IMR-90 (cell line): ENCODE measurements at regions not wholly inside any gene's neighbourhood (a gene's known extent, or its start where the extent isn't known, plus 50 kb on each side); places are given as distances from the start of the nearest gene placed in this dataset.

Experiments
- ATAC-seq: fragments of 200-7000 bp; cut with Tn5 transposase; 2 replicates; pipeline ENCODE4 v1.9.1; 2020; ENCODE audit warnings: low read depth, mild to moderate bottlenecking, moderate library complexity
- BruUV-seq: library from RNA; stranded (reverse); fragments of 400-500 nt; replicated peaks from 2 replicates; lab custom pipeline; 2021; lab: Mats Ljungman, UMichigan
- CTCF ChIA-PET: fragments of 300-600 bp; formaldehyde crosslinking; extraction: SDS; loops from one replicate; lab custom pipeline; 2021; ENCODE audit warnings: antibody characterized with exemption; lab: Yijun Ruan, JAX
- POLR2A ChIA-PET: fragments of 300-600 bp; sonication (Branson Sonifier 250); formaldehyde crosslinking; loops from one replicate; lab custom pipeline; 2022; ENCODE audit warnings: antibody characterized with exemption; ENCODE audit not compliant: unreplicated experiment; lab: Charles Lee
- DNase-seq: peaks from one replicate; pipeline ENCODE4 v3.0.0; 2013
- H2AFZ ChIP-seq: replicated peaks from 2 replicates; pipeline ENCODE3; 2013; ENCODE audit warnings: low read length, mild to moderate bottlenecking; ENCODE audit not compliant: poor library complexity
- H2AK5ac ChIP-seq: 2 replicates; pipeline ENCODE4 v1.6.1; 2013; ENCODE audit warnings: low read depth, low read length, inconsistent platforms
- H2AK9ac ChIP-seq: replicated peaks from 2 replicates; pipeline ENCODE3; 2013; ENCODE audit warnings: mild to moderate bottlenecking, low read depth, low read length, moderate library complexity; ENCODE audit not compliant: poor library complexity
- H2BK120ac ChIP-seq: 2 replicates; pipeline ENCODE4 v1.6.1; 2013; ENCODE audit warnings: low read depth, low read length, inconsistent platforms
- H2BK15ac ChIP-seq: 3 replicates; pipeline ENCODE4 v1.6.1; 2013; ENCODE audit warnings: low read depth, low read length, inconsistent platforms
- H2BK20ac ChIP-seq: 2 replicates; pipeline ENCODE4 v1.6.1; 2013; ENCODE audit warnings: low read depth, mild to moderate bottlenecking, inconsistent platforms, low read length, moderate library complexity
- H2BK5ac ChIP-seq: 2 replicates; pipeline ENCODE4 v1.6.1; 2013; ENCODE audit warnings: mild to moderate bottlenecking, low read depth, low read length, inconsistent platforms; ENCODE audit not compliant: poor library complexity, severe bottlenecking
- H3K14ac ChIP-seq: replicated peaks from 2 replicates; pipeline ENCODE4 v1.6.1; 2013; ENCODE audit warnings: low read depth, low read length, inconsistent platforms
- H3K18ac ChIP-seq: 2 replicates; pipeline ENCODE4 v1.6.1; 2013; ENCODE audit warnings: low read depth, low read length, control low read depth
- H3K23ac ChIP-seq: 2 replicates; pipeline ENCODE4 v1.6.1; 2013; ENCODE audit warnings: low read depth, low read length, inconsistent platforms
- H3K27ac ChIP-seq: 2 replicates; pipeline ENCODE4 v1.5.1; 2013; ENCODE audit warnings: mild to moderate bottlenecking, control low read depth, low read length; ENCODE audit not compliant: insufficient read depth
- H3K27me3 ChIP-seq: 2 replicates; pipeline ENCODE4 v1.6.1; 2013; ENCODE audit warnings: low read length; ENCODE audit not compliant: control insufficient read depth, insufficient read depth
- H3K36me3 ChIP-seq: 2 replicates; pipeline ENCODE4 v1.6.1; 2013; ENCODE audit warnings: low read length, mixed read lengths; ENCODE audit not compliant: control insufficient read depth, insufficient read depth
- H3K4ac ChIP-seq: 2 replicates; pipeline ENCODE4 v1.6.1; 2013; ENCODE audit warnings: low read depth, low read length, inconsistent platforms
- H3K4me1 ChIP-seq: 2 replicates; pipeline ENCODE4 v1.6.1; 2013; ENCODE audit warnings: low read length, mixed read lengths; ENCODE audit not compliant: control insufficient read depth, insufficient read depth
- H3K4me2 ChIP-seq: 2 replicates; pipeline ENCODE4 v1.6.1; 2013; ENCODE audit warnings: low read depth, mild to moderate bottlenecking, control low read depth, low read length, moderate library complexity
- H3K4me3 ChIP-seq: 2 replicates; pipeline ENCODE4 v1.5.1; 2013; ENCODE audit warnings: low read depth, mild to moderate bottlenecking, control low read depth, low read length, moderate library complexity; ENCODE audit not compliant: insufficient read depth
- H3K56ac ChIP-seq: 2 replicates; pipeline ENCODE4 v1.6.1; 2013; ENCODE audit warnings: low read length, inconsistent platforms; ENCODE audit not compliant: insufficient read depth; ENCODE audit errors: extremely low read depth
- H3K79me1 ChIP-seq, 2 experiments: 2 replicates each; pipeline ENCODE4 v1.6.1; 2013; ENCODE audit warnings: low read length in 2 of 2, inconsistent platforms in 1 of 2, low read depth in 1 of 2
- H3K9ac ChIP-seq: 2 replicates; pipeline ENCODE4 v1.6.1; 2013; ENCODE audit warnings: low read depth, low read length, control low read depth
- H3K9me1 ChIP-seq: 2 replicates; pipeline ENCODE4 v1.6.1; 2013; ENCODE audit warnings: low read length, inconsistent platforms; ENCODE audit not compliant: insufficient read depth
- H3K9me3 ChIP-seq: 2 replicates; pipeline ENCODE4 v1.6.1; 2013; ENCODE audit warnings: low read length; ENCODE audit not compliant: control insufficient read depth, insufficient read depth
- H4K20me1 ChIP-seq: 2 replicates; pipeline ENCODE4 v1.6.1; 2013; ENCODE audit warnings: low read length, inconsistent platforms; ENCODE audit not compliant: insufficient read depth
- H4K5ac ChIP-seq: 2 replicates; pipeline ENCODE4 v1.6.1; 2013; ENCODE audit warnings: mild to moderate bottlenecking, low read depth, low read length, control low read depth
- H4K8ac ChIP-seq, 2 experiments: 2 replicates each; pipeline ENCODE4 v1.6.1; 2013; ENCODE audit warnings: low read depth in 2 of 2, low read length in 2 of 2, control low read depth in 1 of 2, inconsistent platforms in 1 of 2
- H4K91ac ChIP-seq: 2 replicates; pipeline ENCODE4 v1.6.1; 2013; ENCODE audit warnings: low read depth, low read length, inconsistent platforms; ENCODE audit not compliant: insufficient read depth
- BHLHE40 ChIP-seq: fragments of 150-350 bp; IDR thresholded peaks from 2 replicates; pipeline ENCODE4 v1.6.1; 2016; ENCODE audit warnings: mild to moderate bottlenecking, low read depth, low read length
- CEBPB ChIP-seq: IDR thresholded peaks from 2 replicates; pipeline ENCODE4 v1.6.1; 2012; ENCODE audit warnings: low read depth, low read length, improper control_type of control experiment
- CHD1 ChIP-seq: IDR thresholded peaks from 2 replicates; pipeline ENCODE4 v1.6.1; 2012; ENCODE audit warnings: low read depth, low read length, improper control_type of control experiment
- FOS ChIP-seq: fragments of 150-350 bp; IDR thresholded peaks from 2 replicates; pipeline ENCODE4 v1.6.1; 2016; ENCODE audit warnings: low read depth, low read length
- MAFK ChIP-seq: IDR thresholded peaks from 2 replicates; pipeline ENCODE4 v1.6.1; 2012; ENCODE audit warnings: low read depth, low read length, improper control_type of control experiment
- MAZ ChIP-seq: IDR thresholded peaks from 2 replicates; pipeline ENCODE4 v1.6.1; 2012; ENCODE audit warnings: low read depth, mild to moderate bottlenecking, low read length, improper control_type of control experiment, moderate library complexity, borderline replicate concordance
- MXI1 ChIP-seq: IDR thresholded peaks from 2 replicates; pipeline ENCODE4 v1.6.1; 2012; ENCODE audit warnings: low read depth, mild to moderate bottlenecking, low read length, moderate library complexity, borderline replicate concordance
- NFE2L2 ChIP-seq: fragments of 150-350 bp; IDR thresholded peaks from 2 replicates; pipeline ENCODE4 v1.6.1; 2016; ENCODE audit warnings: low read depth, mild to moderate bottlenecking, low read length
- POLR2A ChIP-seq: IDR thresholded peaks from 2 replicates; pipeline ENCODE4 v1.6.1; 2012; ENCODE audit warnings: mild to moderate bottlenecking, low read depth, low read length
- RAD21 ChIP-seq: IDR thresholded peaks from 2 replicates; pipeline ENCODE4 v1.6.1; 2012; ENCODE audit warnings: low read length, improper control_type of control experiment
- RCOR1 ChIP-seq: IDR thresholded peaks from 2 replicates; pipeline ENCODE4 v1.6.1; 2012; ENCODE audit warnings: mild to moderate bottlenecking, low read length, improper control_type of control experiment; ENCODE audit not compliant: insufficient replicate concordance
- RFX5 ChIP-seq: IDR thresholded peaks from 2 replicates; pipeline ENCODE4 v1.8.0; 2012; ENCODE audit warnings: low read depth, mild to moderate bottlenecking, low read length, moderate library complexity
- SMC3 ChIP-seq: fragments of 150-350 bp; IDR thresholded peaks from 2 replicates; pipeline ENCODE4 v1.6.1; 2016; ENCODE audit warnings: low read depth, mild to moderate bottlenecking, antibody characterized with exemption, low read length, moderate library complexity
- WGBS, 2 experiments: methylation state at CpG; one replicate each; pipeline versions ENCODE4 v1.1.5 to v1.1.7; 2013; ENCODE audit warnings: missing lambda C conversion rate in 2 of 2; ENCODE audit not compliant: insufficient read length in 1 of 2; ENCODE audit errors: extremely low coverage in 2 of 2; 5-methylcytosine and 5-hydroxymethylcytosine counted together
- dilution Hi-C: fragments of 300-500 bp; cut with HindIII; formaldehyde crosslinking; loops from one replicate; pipeline ENCODE4 v1.14.3; 2018; ENCODE audit warnings: low sequenced_read_pairs; ENCODE audit not compliant: unreplicated experiment
- in situ Hi-C: fragments of 300-500 bp; cut with MboI; formaldehyde crosslinking; loops from 3 replicates; pipeline ENCODE4 v1.14.3; 2019; ENCODE audit warnings: low sequenced_read_pairs, inconsistent platforms, mixed read lengths
- intact Hi-C: fragments of 100-400 bp; cut with micrococcal nuclease; formaldehyde crosslinking; loops from 2 replicates; pipeline ENCODE4 v1.10.0; 2022
- TF ChIP-seq, protein P1 (sequence below): conservative IDR thresholded peaks from 2 replicates; pipeline ENCODE4 v1.5.1; 2012; ENCODE audit warnings: mild to moderate bottlenecking, low read depth, low read length, improper control_type of control experiment
- TF ChIP-seq, protein P2 (sequence below): fragments of 150-350 bp; IDR thresholded peaks from 2 replicates; pipeline ENCODE4 v1.6.1; 2017; ENCODE audit warnings: mild to moderate bottlenecking, antibody characterized with exemption, low read length, low read depth
- TF ChIP-seq, protein P3 (sequence below): fragments of 150-350 bp; IDR thresholded peaks from 2 replicates; pipeline ENCODE4 v1.6.1; 2016; ENCODE audit warnings: low read depth, mild to moderate bottlenecking, low read length, moderate library complexity, borderline replicate concordance

DNA sequence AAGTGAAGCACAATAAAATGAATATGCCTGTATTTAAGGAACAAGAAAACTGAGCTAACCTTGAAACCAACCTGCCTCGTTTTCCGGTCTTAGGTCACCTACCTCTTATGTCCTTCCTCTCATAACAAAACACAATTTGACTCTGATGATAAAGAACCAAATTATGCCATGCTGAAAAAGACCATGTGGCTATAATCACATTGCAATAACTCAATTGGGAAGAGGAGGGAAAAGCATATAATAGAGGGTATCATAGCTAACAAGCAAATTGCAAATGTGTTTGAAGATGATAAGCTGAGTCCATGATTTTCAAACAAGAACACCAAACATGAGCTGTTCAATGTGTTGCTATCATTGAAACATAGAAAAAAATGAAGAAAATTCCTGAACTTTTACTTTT, 260.8 kb downstream of the PLK2 start:
- no peak overlapping the region for H2BK5ac ChIP-seq
- intact Hi-C loops (no loop called here), in situ Hi-C loops (no loop called here), dilution Hi-C loops (no loop called here)
- no peak overlapping the region for H2AFZ ChIP-seq
- ChIA-PET POLR2A (no interaction called here), CTCF (interaction anchor here (1.1 to 2.8 kb wide), 2 partner anchors 11 kb away, joined by 3 to 6 read pairs; no protein-coding TSS in a partner anchor)
- no TSS peak for BruUV-seq
- H3K27ac ChIP-seq: no peak overlapping the region
- no peak overlapping the region for H3K4me3 ChIP-seq
- H3K36me3 ChIP-seq: no peaks in the 10 kb centered on the region
- H3K9ac ChIP-seq: no peak overlapping the region
- H3K4me2 ChIP-seq: no peak overlapping the region
- no peak for ATAC-seq
- H2AK9ac ChIP-seq: no peak overlapping the region
- H3K79me1 ChIP-seq: no peaks in the 10 kb centered on the region
- no peak overlapping the region for H2AK5ac ChIP-seq
- peaks cover 1% of the 10 kb centered on the region; the same call in 1 of the 2 replicates for H3K4me1 ChIP-seq
- H3K9me1 ChIP-seq: no peaks in the 10 kb centered on the region
- H4K8ac ChIP-seq: no peak overlapping the region
- no peaks in the 10 kb centered on the region for H3K27me3 ChIP-seq
- H3K14ac ChIP-seq: no peak overlapping the region
- no peak overlapping the region for H3K23ac ChIP-seq
- no peak overlapping the region for H2BK120ac ChIP-seq
- no peak overlapping the region for H4K91ac ChIP-seq
- H3K4ac ChIP-seq: no peak overlapping the region
- H3K18ac ChIP-seq: no peak overlapping the region
- TF ChIP-seq BHLHE40 (no peak), SMC3 (no peak), POLR2A (no peak), RCOR1 (no peak), MAZ (no peak), CEBPB (no peak), MXI1 (no peak), RAD21 (no peak), MAFK (no peak), FOS (no peak), RFX5 (no peak), CHD1 (no peak), NFE2L2 (no peak)
- TF ChIP-seq, protein P1, sequence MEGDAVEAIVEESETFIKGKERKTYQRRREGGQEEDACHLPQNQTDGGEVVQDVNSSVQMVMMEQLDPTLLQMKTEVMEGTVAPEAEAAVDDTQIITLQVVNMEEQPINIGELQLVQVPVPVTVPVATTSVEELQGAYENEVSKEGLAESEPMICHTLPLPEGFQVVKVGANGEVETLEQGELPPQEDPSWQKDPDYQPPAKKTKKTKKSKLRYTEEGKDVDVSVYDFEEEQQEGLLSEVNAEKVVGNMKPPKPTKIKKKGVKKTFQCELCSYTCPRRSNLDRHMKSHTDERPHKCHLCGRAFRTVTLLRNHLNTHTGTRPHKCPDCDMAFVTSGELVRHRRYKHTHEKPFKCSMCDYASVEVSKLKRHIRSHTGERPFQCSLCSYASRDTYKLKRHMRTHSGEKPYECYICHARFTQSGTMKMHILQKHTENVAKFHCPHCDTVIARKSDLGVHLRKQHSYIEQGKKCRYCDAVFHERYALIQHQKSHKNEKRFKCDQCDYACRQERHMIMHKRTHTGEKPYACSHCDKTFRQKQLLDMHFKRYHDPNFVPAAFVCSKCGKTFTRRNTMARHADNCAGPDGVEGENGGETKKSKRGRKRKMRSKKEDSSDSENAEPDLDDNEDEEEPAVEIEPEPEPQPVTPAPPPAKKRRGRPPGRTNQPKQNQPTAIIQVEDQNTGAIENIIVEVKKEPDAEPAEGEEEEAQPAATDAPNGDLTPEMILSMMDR: no peak
- TF ChIP-seq, protein P2, sequence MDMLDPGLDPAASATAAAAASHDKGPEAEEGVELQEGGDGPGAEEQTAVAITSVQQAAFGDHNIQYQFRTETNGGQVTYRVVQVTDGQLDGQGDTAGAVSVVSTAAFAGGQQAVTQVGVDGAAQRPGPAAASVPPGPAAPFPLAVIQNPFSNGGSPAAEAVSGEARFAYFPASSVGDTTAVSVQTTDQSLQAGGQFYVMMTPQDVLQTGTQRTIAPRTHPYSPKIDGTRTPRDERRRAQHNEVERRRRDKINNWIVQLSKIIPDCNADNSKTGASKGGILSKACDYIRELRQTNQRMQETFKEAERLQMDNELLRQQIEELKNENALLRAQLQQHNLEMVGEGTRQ: no peak
- TF ChIP-seq, protein P3, sequence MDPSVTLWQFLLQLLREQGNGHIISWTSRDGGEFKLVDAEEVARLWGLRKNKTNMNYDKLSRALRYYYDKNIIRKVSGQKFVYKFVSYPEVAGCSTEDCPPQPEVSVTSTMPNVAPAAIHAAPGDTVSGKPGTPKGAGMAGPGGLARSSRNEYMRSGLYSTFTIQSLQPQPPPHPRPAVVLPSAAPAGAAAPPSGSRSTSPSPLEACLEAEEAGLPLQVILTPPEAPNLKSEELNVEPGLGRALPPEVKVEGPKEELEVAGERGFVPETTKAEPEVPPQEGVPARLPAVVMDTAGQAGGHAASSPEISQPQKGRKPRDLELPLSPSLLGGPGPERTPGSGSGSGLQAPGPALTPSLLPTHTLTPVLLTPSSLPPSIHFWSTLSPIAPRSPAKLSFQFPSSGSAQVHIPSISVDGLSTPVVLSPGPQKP: no peak
- no CpG with 5 or more reads among the region's 2 CpGs for WGBS, 2 experiments
- no peaks in the 10 kb centered on the region for H3K9me3 ChIP-seq
- H2BK15ac ChIP-seq: no peak overlapping the region
- H2BK20ac ChIP-seq: no peak overlapping the region
- no peak overlapping the region for H4K5ac ChIP-seq
- no peaks in the 10 kb centered on the region for H4K20me1 ChIP-seq
- no peak overlapping the region for H3K56ac ChIP-seq
- no peak for DNase-seq
